ENCODE measurements at regions not wholly inside any gene's neighbourhood (a gene's known extent, or its start where the extent isn't known, plus 50 kb on each side); places are given as distances from the start of the nearest gene placed in this dataset.

DNA sequence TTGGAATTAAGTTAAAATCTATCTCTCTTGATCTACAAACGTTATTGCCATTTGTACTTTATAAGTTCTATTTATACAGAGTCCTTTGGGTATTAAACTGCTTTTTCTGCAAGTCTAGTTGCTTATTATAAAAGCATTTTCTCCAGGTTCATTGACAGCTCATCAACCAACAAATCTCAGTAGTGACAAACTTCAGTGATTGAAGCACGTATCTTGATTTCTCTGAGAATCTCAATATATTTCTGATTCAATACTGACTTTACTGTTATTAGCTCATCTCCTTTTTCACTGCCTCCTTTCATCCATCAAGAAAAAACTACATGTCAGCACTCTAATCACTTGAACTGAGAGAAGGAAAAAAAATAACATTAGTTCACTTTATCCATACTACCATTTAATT lies 630.2 kb downstream of the ARAP2 start:
- ATAC-seq (no peak), DNase-seq (no peak)
- ChIA-PET POLR2A (ENCODE audit: unreplicated experiment) (no interaction called here), CTCF (no interaction called here)
- H2AFZ ChIP-seq (ENCODE audit: low read length), result no peak overlapping the region
- no peaks in the 10 kb centered on the region for H3F3A ChIP-seq (ENCODE audit: low read length, unreplicated experiment)
- no peak overlapping the region for H3K9ac ChIP-seq (ENCODE audit: low read length)
- no peaks in the 10 kb centered on the region for H3K9me3 ChIP-seq (ENCODE audit: low read length)
- H3K79me2 ChIP-seq (ENCODE audit: low read length), result no peaks in the 10 kb centered on the region
- H4K20me1 ChIP-seq (ENCODE audit: low read length), result no peaks in the 10 kb centered on the region
- intact Hi-C loops (cut with micrococcal nuclease), result no loop called here
- H3K27me3 ChIP-seq (ENCODE audit: low read length), result no peaks in the 10 kb centered on the region
- H3K4me2 ChIP-seq (ENCODE audit: low read length), result no peak overlapping the region
- TF ChIP-seq, protein P1, sequence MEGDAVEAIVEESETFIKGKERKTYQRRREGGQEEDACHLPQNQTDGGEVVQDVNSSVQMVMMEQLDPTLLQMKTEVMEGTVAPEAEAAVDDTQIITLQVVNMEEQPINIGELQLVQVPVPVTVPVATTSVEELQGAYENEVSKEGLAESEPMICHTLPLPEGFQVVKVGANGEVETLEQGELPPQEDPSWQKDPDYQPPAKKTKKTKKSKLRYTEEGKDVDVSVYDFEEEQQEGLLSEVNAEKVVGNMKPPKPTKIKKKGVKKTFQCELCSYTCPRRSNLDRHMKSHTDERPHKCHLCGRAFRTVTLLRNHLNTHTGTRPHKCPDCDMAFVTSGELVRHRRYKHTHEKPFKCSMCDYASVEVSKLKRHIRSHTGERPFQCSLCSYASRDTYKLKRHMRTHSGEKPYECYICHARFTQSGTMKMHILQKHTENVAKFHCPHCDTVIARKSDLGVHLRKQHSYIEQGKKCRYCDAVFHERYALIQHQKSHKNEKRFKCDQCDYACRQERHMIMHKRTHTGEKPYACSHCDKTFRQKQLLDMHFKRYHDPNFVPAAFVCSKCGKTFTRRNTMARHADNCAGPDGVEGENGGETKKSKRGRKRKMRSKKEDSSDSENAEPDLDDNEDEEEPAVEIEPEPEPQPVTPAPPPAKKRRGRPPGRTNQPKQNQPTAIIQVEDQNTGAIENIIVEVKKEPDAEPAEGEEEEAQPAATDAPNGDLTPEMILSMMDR (conservative IDR thresholded peaks at IDR 0.05; ENCODE audit: low read depth, low read length), result no peak
- TF ChIP-seq EZH2 (IDR thresholded peaks at IDR 0.05; ENCODE audit: low read length, unreplicated experiment), result no peak
- TF ChIP-seq EZH2phosphoT487 (IDR thresholded peaks at IDR 0.05; ENCODE audit: borderline replicate concordance, low read length), result no peak
- H3K4me1 ChIP-seq (ENCODE audit: insufficient read depth, low read length), result no peaks in the 10 kb centered on the region
- no peaks in the 10 kb centered on the region for H3K9me2 ChIP-seq (replicated peaks; ENCODE audit: low read length)
- no peak overlapping the region for H3K27ac ChIP-seq (ENCODE audit: low read length)
- no TSS peak for BruUV-seq (replicated peaks)
- H3K36me3 ChIP-seq (ENCODE audit: low read depth, low read length), result no peaks in the 10 kb centered on the region
- H3K4me3 ChIP-seq (ENCODE audit: low read length), result no peak overlapping the region

DNA sequence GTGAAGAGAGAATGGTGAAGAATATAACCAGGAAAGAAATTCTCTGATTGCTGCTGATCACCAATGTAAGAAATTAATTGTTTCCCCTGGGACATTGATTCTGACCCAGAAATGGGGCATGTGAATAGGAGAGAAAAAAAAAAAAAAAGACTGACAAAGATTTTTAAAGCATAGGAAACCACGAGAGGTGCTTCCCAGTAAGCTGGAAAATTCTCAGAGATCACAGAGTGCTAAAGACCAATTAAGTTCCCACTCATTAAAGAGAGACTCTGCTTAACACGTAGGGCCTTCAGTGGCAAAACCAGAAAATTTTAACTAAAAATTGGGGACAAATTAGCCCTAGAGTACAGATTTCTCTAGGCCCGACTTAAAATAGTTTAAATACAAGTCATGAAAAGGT lies 604.4 kb downstream of the ARAP2 start:
- POLR2A ChIA-PET (ENCODE audit: unreplicated experiment), result no interaction called here
- CTCF ChIA-PET, result no interaction called here
- no peak overlapping the region for H3K4me2 ChIP-seq (ENCODE audit: low read length)
- H3K9ac ChIP-seq (ENCODE audit: low read length), result no peak overlapping the region
- no peak overlapping the region for H3K27ac ChIP-seq (ENCODE audit: low read length)
- no peak overlapping the region for H3K4me3 ChIP-seq (ENCODE audit: low read length)
- DNase-seq (no peak), ATAC-seq (no peak)
- H3K36me3 ChIP-seq (ENCODE audit: low read depth, low read length), result no peaks in the 10 kb centered on the region
- H3K27me3 ChIP-seq (ENCODE audit: low read length), result no peaks in the 10 kb centered on the region
- intact Hi-C loops (cut with micrococcal nuclease), result no loop called here
- H3K79me2 ChIP-seq (ENCODE audit: low read length), result no peaks in the 10 kb centered on the region
- no peaks in the 10 kb centered on the region for H3K4me1 ChIP-seq (ENCODE audit: insufficient read depth, low read length)
- H4K20me1 ChIP-seq (ENCODE audit: low read length), result no peaks in the 10 kb centered on the region
- no peak overlapping the region for H2AFZ ChIP-seq (ENCODE audit: low read length)
- TF ChIP-seq EZH2 (IDR thresholded peaks at IDR 0.05; ENCODE audit: low read length, unreplicated experiment), result no peak
- TF ChIP-seq, protein P1 (conservative IDR thresholded peaks at IDR 0.05; ENCODE audit: low read depth, low read length), result no peak
- no peak for TF ChIP-seq EZH2phosphoT487 (IDR thresholded peaks at IDR 0.05; ENCODE audit: borderline replicate concordance, low read length)
- H3K9me3 ChIP-seq (ENCODE audit: low read length), result no peaks in the 10 kb centered on the region
- H3K9me2 ChIP-seq (replicated peaks; ENCODE audit: low read length), result no peaks in the 10 kb centered on the region
- BruUV-seq (replicated peaks), result no TSS peak
- no peaks in the 10 kb centered on the region for H3F3A ChIP-seq (ENCODE audit: low read length, unreplicated experiment)

DNA sequence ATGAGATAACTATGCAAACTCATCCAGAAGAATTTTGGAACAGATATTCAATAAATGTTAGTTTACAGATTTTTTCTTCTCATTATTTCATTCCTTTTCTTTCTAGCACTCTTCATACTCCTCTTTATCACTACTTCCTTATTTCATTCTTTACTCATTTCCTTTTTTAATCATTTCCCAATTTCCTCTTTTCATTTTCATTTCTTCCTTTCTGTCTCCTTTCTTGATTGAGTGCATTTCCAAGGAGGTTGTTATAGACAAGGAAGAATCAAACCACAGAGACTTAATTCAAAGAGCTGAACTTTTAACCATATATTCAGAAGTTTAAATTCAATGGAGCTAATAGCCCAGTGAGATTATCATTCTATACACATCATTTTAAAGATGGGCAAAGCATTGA lies 600.7 kb downstream of the ARAP2 start:
- no peak for DNase-seq
- intact Hi-C loops (cut with micrococcal nuclease), result no loop called here
- CTCF ChIA-PET, result no interaction called here
- POLR2A ChIA-PET (ENCODE audit: unreplicated experiment), result no interaction called here
- TF ChIP-seq EZH2 (IDR thresholded peaks at IDR 0.05; ENCODE audit: low read length, unreplicated experiment) (no peak), EZH2phosphoT487 (IDR thresholded peaks at IDR 0.05; ENCODE audit: borderline replicate concordance, low read length) (no peak)
- TF ChIP-seq, protein P1 (conservative IDR thresholded peaks at IDR 0.05; ENCODE audit: low read depth, low read length), result no peak
- H3K9ac ChIP-seq (ENCODE audit: low read length), result no peak overlapping the region
- H3K4me2 ChIP-seq (ENCODE audit: low read length), result no peak overlapping the region
- H3K27me3 ChIP-seq (ENCODE audit: low read length), result no peaks in the 10 kb centered on the region
- H3K9me2 ChIP-seq (replicated peaks; ENCODE audit: low read length), result no peaks in the 10 kb centered on the region
- no peaks in the 10 kb centered on the region for H3K36me3 ChIP-seq (ENCODE audit: low read depth, low read length)
- no peaks in the 10 kb centered on the region for H3K79me2 ChIP-seq (ENCODE audit: low read length)
- BruUV-seq (replicated peaks), result no TSS peak
- H3K4me3 ChIP-seq (ENCODE audit: low read length), result no peak overlapping the region
- no peak for ATAC-seq
- no peaks in the 10 kb centered on the region for H4K20me1 ChIP-seq (ENCODE audit: low read length)
- no peak overlapping the region for H2AFZ ChIP-seq (ENCODE audit: low read length)
- no peaks in the 10 kb centered on the region for H3K9me3 ChIP-seq (ENCODE audit: low read length)
- no peaks in the 10 kb centered on the region for H3K4me1 ChIP-seq (ENCODE audit: insufficient read depth, low read length)
- no peak overlapping the region for H3K27ac ChIP-seq (ENCODE audit: low read length)
- H3F3A ChIP-seq (ENCODE audit: low read length, unreplicated experiment), result no peaks in the 10 kb centered on the region
